Stimulated activated CD4-positive, alpha-beta T cell treated with anti-CD3 and anti-CD28 coated beads, Interleukin-15, amount 100 ng/mL, for 24 hours (primary cell): ENCODE measurements at regions not wholly inside any gene's neighbourhood (a gene's known extent, or its start where the extent isn't known, plus 50 kb on each side); places are given as distances from the start of the nearest gene placed in this dataset.
"Not testable (repeated sequence)": the region's sequence is repeated elsewhere in the genome, so short reads cannot be mapped to it uniquely, and the experiment has no call there.

Experiments
- DNase-seq: peaks from one replicate; pipeline ENCODE4 v3.0.0-alpha.2; 2020

DNA sequence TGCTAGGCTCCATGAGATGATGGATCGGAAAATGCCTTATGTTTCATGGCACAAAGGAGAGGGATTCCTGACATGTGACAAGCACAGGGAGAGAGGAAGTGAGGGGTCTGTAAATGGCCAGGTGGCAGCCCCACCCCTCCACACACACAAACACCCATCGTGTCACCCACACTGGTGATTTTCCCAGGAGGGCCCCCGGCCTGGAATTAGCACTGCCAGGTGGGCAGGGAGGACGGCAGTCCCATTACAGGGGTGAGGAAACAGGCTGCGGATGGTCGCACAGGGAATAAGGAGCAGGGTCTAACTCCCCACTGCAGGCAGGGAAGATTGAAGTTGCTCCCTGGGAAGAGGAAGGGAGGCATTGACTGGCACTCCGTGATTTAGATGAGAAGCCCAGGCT lies 395.3 kb upstream of the ZNF337 start:
- DNase-seq = not testable (repeated sequence)

DNA sequence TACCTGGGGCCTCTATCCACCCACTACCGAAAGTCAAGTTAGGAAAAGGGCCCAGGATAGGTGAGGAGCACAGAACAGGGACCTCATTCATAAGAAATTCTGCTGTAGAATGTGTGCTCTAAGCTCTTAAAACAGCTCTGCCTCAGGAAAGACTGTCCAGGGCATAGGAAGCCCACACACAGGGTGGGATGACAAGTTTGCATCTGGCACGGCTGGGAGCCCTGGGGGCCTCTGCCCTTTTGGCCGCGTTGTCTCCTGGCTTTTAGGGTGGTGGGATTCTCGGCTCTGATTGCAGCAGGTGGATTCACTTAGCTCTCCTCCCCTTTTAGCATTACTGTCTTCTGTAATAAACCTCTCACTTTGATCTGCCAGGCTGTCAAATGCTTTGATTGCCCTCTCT lies 389.5 kb upstream of the ZNF337 start:
- DNase-seq = not testable (repeated sequence)

GRCh38 chr20:26073972-26074371 lies 377.3 kb upstream of the ZNF337 start:
- DNase-seq = not testable (repeated sequence)

GRCh38 chr20:26059324-26059723 lies 362.7 kb upstream of the ZNF337 start:
- not testable (repeated sequence) for DNase-seq

GRCh38 chr20:26058446-26058845 lies 361.8 kb upstream of the ZNF337 start:
- not testable (repeated sequence) for DNase-seq

DNA sequence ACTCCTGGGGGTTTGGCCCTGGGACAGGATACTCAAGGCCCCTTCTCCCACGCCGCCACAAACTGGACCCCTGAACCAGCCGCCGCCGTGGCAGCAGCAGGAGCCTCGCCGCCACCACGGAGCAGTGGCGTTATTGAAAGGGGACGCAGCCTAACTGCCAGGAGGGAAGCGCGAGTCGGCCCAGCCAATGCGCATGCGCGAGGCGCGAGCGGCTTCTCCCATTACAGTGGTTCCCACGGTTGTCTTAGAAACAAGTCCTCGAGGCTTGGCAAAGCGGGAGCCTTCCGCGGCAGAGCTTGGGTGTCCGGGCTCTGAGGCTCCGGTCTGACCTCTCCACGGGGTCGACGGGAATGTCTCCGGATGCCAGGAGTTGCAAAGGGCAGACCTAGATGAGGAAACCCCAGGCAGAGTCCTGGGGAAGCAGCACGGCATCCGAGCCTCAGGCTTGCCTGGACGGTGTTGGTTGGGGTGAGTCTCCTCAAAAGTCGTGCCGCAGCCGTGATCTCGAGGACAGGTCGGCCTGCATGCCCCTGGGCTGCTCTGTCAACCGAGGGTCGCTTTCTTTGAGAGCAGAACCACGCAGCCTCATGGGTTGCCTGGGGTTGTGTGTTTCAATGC lies 360.6 kb upstream of the ZNF337 start:
- not testable (repeated sequence) for DNase-seq

GRCh38 chr20:26025792-26026191 lies 329.1 kb upstream of the ZNF337 start:
- not testable (repeated sequence) for DNase-seq

- DNase-seq = not testable (repeated sequence)
These were observed 314.3 kb upstream of the ZNF337 start for GRCh38 chr20:26010942-26011276.

GRCh38 chr20:26010224-26010941 lies 313.7 kb upstream of the ZNF337 start:
- not testable (repeated sequence) for DNase-seq

DNA sequence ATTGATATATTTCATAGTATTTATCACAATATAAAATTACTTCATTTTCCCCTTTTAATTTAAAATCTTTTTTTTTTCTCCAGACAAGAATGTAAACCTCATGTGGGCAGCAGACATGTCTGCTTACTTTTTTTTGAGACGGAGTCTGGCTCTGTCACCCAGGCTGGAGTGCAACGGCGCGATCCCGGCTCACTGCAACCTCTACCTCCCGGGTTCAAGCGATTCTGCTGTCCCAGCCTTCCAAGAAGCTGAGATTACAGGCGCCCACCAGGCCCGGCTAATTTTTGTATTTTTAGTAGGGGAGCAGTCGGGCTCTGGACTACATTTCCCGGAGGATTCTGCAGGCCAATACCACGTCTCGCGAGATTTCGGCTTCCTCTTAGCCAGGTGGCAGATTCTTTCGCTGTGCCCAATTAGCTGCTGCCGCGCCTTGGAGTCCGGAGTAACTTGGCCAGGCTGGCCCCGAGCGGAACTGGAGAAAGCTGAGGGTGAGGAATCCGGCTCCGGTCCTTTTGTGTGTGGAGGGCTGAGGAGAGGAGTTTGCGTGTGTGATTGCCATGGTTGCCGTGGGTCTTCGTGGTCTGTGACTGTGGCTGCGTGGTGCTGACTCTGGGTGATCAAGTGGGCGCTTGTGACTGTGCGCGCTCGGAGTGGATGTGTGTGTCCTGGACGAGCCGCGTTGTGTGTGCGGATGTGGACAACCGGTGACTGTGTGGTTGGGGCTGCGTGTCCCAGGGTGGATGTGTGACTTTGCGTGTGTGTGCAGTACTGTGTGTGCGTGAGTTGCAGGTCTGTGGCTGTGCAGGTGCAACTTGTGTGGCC lies 313.0 kb upstream of the ZNF337 start:
- DNase-seq = peak; percentile 81

DNA sequence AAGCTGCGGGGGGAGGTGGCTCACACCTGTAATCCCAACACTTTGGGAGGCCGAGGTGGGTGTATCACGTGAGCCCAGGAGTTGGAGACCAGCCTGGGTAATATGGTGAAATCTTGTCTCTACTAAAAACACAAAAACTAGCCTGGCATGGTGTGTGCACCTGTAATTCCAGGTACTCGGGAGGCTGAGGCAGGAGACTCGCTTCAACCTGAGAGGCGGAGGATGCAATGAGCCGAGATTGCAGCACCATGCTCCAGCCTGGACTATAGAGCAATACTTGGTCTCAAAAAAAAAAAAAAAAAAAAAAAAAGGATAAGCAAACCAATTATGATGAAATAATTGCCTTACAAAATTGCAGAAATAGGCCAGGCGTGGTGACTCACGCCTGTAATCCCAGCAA lies 311.4 kb upstream of the ZNF337 start:
- DNase-seq = not testable (repeated sequence)

DNA sequence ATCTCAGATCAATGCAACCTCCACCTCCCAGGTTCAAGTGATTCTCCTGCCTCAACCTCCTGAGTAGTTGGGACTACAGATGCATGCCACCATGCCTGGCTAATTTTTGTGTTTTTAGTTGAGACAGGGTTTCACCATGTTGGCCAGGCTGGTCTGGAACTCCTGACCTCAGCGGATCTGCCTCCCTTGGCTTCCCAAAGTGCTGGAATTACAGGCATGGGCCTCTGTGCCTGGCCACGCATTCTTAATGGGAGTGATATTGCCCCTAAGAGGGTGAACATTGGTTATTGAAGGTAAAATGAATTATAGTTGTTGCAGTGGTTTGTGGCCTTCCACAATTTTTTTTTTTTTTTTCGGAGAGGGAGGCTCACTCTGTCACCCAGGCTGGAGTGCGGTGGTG lies 309.5 kb upstream of the ZNF337 start:
- DNase-seq = not testable (repeated sequence)

GRCh38 chr20:26003959-26004358 lies 307.3 kb upstream of the ZNF337 start:
- not testable (repeated sequence) for DNase-seq

GRCh38 chr20:25997367-25998038 lies 300.9 kb upstream of the ZNF337 start:
- DNase-seq = not testable (repeated sequence)

- DNase-seq = no peak
These were observed 295.5 kb upstream of the ZNF337 start for GRCh38 chr20:25992146-25992545.

DNA sequence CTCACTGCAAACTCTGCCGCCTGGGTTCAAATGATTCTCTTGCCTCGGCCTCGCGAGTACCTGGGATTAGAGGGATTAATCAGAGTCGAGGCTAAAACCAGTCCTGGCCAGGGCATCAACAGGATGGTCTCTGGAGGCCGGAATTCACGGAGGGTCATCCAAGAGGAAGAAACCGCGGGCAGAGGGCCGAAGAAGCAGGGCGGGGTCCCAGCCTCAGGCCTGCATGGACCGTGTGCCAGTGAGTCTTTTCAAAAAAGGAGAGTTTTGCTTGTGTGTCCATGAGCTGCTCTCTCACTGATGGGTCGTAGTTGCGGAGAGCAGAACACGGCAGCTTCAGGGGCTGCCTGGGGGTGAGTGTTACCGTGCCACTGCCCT lies 295.1 kb upstream of the ZNF337 start:
- DNase-seq = no peak

GRCh38 chr20:25991051-25991755 lies 294.6 kb upstream of the ZNF337 start:
- no peak for DNase-seq

GRCh38 chr20:25989686-25990085 lies 293.0 kb upstream of the ZNF337 start:
- DNase-seq = not testable (repeated sequence)

GRCh38 chr20:25989196-25989595 lies 292.5 kb upstream of the ZNF337 start:
- DNase-seq = no peak

DNA sequence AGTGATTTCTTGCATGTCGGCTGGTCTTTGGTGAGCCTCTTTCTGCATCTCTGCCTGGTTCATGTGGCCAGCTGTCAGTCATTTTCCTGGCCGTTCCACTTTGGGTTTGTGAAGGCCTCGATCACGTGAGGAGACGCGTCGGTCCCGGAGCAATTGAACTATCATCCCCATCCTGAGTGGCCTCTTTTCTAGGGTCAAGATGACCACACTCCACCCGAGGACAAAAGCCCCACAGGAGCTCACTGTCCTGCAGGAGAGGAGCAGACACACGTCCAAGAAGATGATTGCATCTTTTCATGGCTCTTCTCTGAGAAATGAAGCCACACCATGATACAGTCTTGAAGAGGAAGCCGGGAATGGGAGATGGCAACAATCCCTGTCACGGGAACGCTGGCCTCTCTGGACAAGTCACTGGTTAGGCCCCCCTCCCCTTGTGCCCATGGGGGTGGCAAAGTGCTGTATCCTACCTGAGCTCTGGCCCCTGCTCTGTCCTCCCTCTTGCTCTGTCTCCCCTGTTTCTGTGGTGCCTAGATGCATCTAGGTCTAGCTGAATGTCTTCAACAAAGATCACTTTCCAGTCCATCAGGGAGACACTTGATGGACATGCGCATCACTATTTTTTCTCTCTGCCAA lies 291.4 kb upstream of the ZNF337 start:
- not testable (repeated sequence) for DNase-seq

- DNase-seq = peak; percentile 68
These were observed 290.6 kb upstream of the ZNF337 start for GRCh38 chr20:25987073-25987927.
